H1 (cell line): ENCODE measurements at regions not wholly inside any gene's neighbourhood (a gene's known extent, or its start where the extent isn't known, plus 50 kb on each side); places are given as distances from the start of the nearest gene placed in this dataset.

Source experiments
- CTCF ChIA-PET: fragments of 300-600 bp; sonication (Branson Sonifier 250); formaldehyde crosslinking; loops from one replicate; lab custom pipeline; 2021; ENCODE audit not compliant: partially characterized antibody; lab: Charles Lee
- POLR2A ChIA-PET: fragments of 300-600 bp; sonication (Branson Sonifier 250); formaldehyde crosslinking; loops from one replicate; lab custom pipeline; 2021; ENCODE audit warnings: inconsistent platforms; ENCODE audit not compliant: partially characterized antibody; lab: Charles Lee
- DNase-seq, 2 experiments: peaks; one replicate each; pipeline versions ENCODE4 v3.0.0 to v3.0.0-alpha.2; 2010 to 2022; ENCODE audit warnings: low spot score in 2 of 2, low read depth in 1 of 2, mixed read lengths in 1 of 2
- FAIRE-seq: peaks from 2 replicates; lab custom pipeline; 2011; peaks lifted over from hg19 to GRCh38; lab: Jason Lieb, UNC
- H2AFZ ChIP-seq: 2 replicates; pipeline ENCODE4 v1.8.1; 2012; ENCODE audit warnings: low read length, inconsistent platforms
- H2AK5ac ChIP-seq: 2 replicates; pipeline ENCODE4 v1.6.1; 2013; ENCODE audit warnings: low read depth, low read length
- H2BK120ac ChIP-seq: replicated peaks from 2 replicates; pipeline ENCODE3; 2013; ENCODE audit warnings: low read depth, low read length, inconsistent platforms
- H2BK12ac ChIP-seq: 2 replicates; pipeline ENCODE4 v1.6.1; 2013; ENCODE audit warnings: low read depth, low read length
- H2BK15ac ChIP-seq: 2 replicates; pipeline ENCODE4 v1.6.1; 2013; ENCODE audit warnings: low read length
- H2BK20ac ChIP-seq: 2 replicates; pipeline ENCODE4 v1.6.1; 2013; ENCODE audit warnings: low read length
- H2BK5ac ChIP-seq: 2 replicates; pipeline ENCODE4 v1.6.1; 2013; ENCODE audit warnings: low read depth, low read length
- H3K14ac ChIP-seq: 2 replicates; pipeline ENCODE4 v1.6.1; 2013; ENCODE audit warnings: inconsistent platforms; ENCODE audit not compliant: insufficient read length
- H3K18ac ChIP-seq: 2 replicates; pipeline ENCODE4 v1.6.1; 2013; ENCODE audit warnings: low read length; ENCODE audit errors: extremely low read depth
- H3K23ac ChIP-seq: 2 replicates; pipeline ENCODE4 v1.6.1; 2013; ENCODE audit warnings: inconsistent platforms; ENCODE audit not compliant: insufficient read length
- H3K23me2 ChIP-seq: 2 replicates; pipeline ENCODE4 v1.6.1; 2013; ENCODE audit warnings: low read depth, low read length
- H3K27ac ChIP-seq: 2 replicates; pipeline ENCODE4 v1.6.1; 2011; ENCODE audit warnings: low read depth, low read length, inconsistent platforms
- H3K27me3 ChIP-seq, 4 experiments: replicated peaks in 1 of 4; 1 replicate in 1 of 4; 2 replicates in 3 of 4; pipeline versions ENCODE4 v1.6.1 to v1.8.1; 2011 to 2013; ENCODE audit warnings: low read length in 3 of 4, mild to moderate bottlenecking in 3 of 4, inconsistent platforms in 2 of 4, mixed read lengths in 2 of 4, moderate library complexity in 1 of 4; ENCODE audit not compliant: control insufficient read depth in 3 of 4, insufficient read depth in 3 of 4; ENCODE audit errors: extremely low read depth in 1 of 4
- H3K36me3 ChIP-seq, 4 experiments: 2 replicates each; pipeline versions ENCODE4 v1.6.1 to v1.8.1; 2011 to 2013; ENCODE audit warnings: mild to moderate bottlenecking in 4 of 4, low read length in 3 of 4, moderate library complexity in 2 of 4, control low read depth in 1 of 4, inconsistent platforms in 1 of 4; ENCODE audit not compliant: insufficient read depth in 4 of 4, control insufficient read depth in 2 of 4
- H3K4ac ChIP-seq: replicated peaks from 2 replicates; pipeline ENCODE3; 2013; ENCODE audit warnings: low read length, low read depth, mixed read lengths, inconsistent platforms; ENCODE audit not compliant: insufficient read length
- H3K4me1 ChIP-seq, 4 experiments: replicated peaks in 1 of 4; 1 replicate in 1 of 4; 2 replicates in 3 of 4; pipeline versions ENCODE4 v1.6.1 to v1.8.1; 2011 to 2013; ENCODE audit warnings: low read length in 3 of 4, inconsistent platforms in 2 of 4, mixed read lengths in 1 of 4; ENCODE audit not compliant: insufficient read depth in 4 of 4, control insufficient read depth in 3 of 4
- H3K4me2 ChIP-seq, 2 experiments: 2 replicates each; pipeline versions ENCODE4 v1.6.1 to v1.8.1; 2011 to 2013; ENCODE audit warnings: low read depth in 2 of 2, low read length in 2 of 2, control low read depth in 1 of 2, inconsistent platforms in 1 of 2, mild to moderate bottlenecking in 1 of 2; ENCODE audit not compliant: insufficient read depth in 1 of 2
- H3K4me3 ChIP-seq, 4 experiments: fragments of 200-600, 300-600 bp in 1 of 4; sonication (generic), shearing (Covaris generic), sonication (Bioruptor Twin) in 1 of 4; 2 replicates each; pipeline versions ENCODE4 v1.5.1 to v1.8.1; 2011 to 2016; ENCODE audit warnings: low read length in 4 of 4, low read depth in 3 of 4, control low read depth in 2 of 4, inconsistent platforms in 2 of 4, mild to moderate bottlenecking in 2 of 4, mixed read lengths in 1 of 4, moderate library complexity in 1 of 4; ENCODE audit not compliant: insufficient read depth in 2 of 4; ENCODE audit errors: extremely low read depth in 1 of 4
- H3K56ac ChIP-seq: replicated peaks from 2 replicates; pipeline ENCODE3; 2013; ENCODE audit warnings: low read depth, mild to moderate bottlenecking, mixed read lengths, low read length, inconsistent platforms; ENCODE audit not compliant: insufficient read length
- H3K79me1 ChIP-seq: 2 replicates; pipeline ENCODE4 v1.6.1; 2013; ENCODE audit warnings: low read depth, low read length, control low read depth
- H3K79me2 ChIP-seq, 2 experiments: 2 replicates each; pipeline versions ENCODE4 v1.6.1 to v1.8.1; 2012 to 2013; ENCODE audit warnings: low read length in 2 of 2, mild to moderate bottlenecking in 2 of 2, inconsistent platforms in 1 of 2; ENCODE audit not compliant: insufficient read depth in 2 of 2, control insufficient read depth in 1 of 2
- H3K9ac ChIP-seq, 4 experiments: replicated peaks in 1 of 4; 1 replicate in 1 of 4; 2 replicates in 3 of 4; pipeline versions ENCODE4 v1.6.1 to v1.8.1; 2011 to 2013; ENCODE audit warnings: low read depth in 3 of 4, low read length in 3 of 4, control low read depth in 2 of 4, mild to moderate bottlenecking in 2 of 4, moderate library complexity in 2 of 4, inconsistent platforms in 1 of 4; ENCODE audit errors: extremely low read depth in 1 of 4
- H3K9me3 ChIP-seq, 2 experiments: 2 replicates each; pipeline versions ENCODE4 v1.6.1 to v1.8.1; 2012 to 2013; ENCODE audit warnings: mild to moderate bottlenecking in 2 of 2, moderate library complexity in 2 of 2, control low read depth in 1 of 2, inconsistent platforms in 1 of 2, low read depth in 1 of 2, low read length in 1 of 2, mixed read lengths in 1 of 2; ENCODE audit not compliant: insufficient read depth in 2 of 2
- H4K20me1 ChIP-seq, 2 experiments: replicated peaks in 1 of 2; 2 replicates each; pipeline versions ENCODE3 to v1.8.1; 2011 to 2013; ENCODE audit warnings: inconsistent platforms in 2 of 2, low read length in 2 of 2, mild to moderate bottlenecking in 1 of 2; ENCODE audit not compliant: insufficient read depth in 2 of 2, control insufficient read depth in 1 of 2
- H4K5ac ChIP-seq: 2 replicates; pipeline ENCODE4 v1.6.1; 2013; ENCODE audit warnings: low read length, low read depth, mixed read lengths, inconsistent platforms; ENCODE audit not compliant: insufficient read length
- H4K8ac ChIP-seq: 2 replicates; pipeline ENCODE4 v1.8.0; 2013; ENCODE audit warnings: mild to moderate bottlenecking, moderate library complexity, low read length, inconsistent platforms; ENCODE audit not compliant: insufficient read depth; ENCODE audit errors: extremely low read depth
- H4K91ac ChIP-seq: replicated peaks from 2 replicates; pipeline ENCODE3; 2013; ENCODE audit warnings: low read length, mixed read lengths, inconsistent platforms; ENCODE audit not compliant: insufficient read length
- FOSL1 ChIP-seq: IDR thresholded peaks from 2 replicates; pipeline ENCODE4 v1.6.1; 2011; ENCODE audit warnings: mild to moderate bottlenecking, low read depth, low read length, moderate library complexity; ENCODE audit not compliant: insufficient read depth
- MAX ChIP-seq: IDR thresholded peaks from 2 replicates; pipeline ENCODE4 v1.6.1; 2012; ENCODE audit warnings: inconsistent platforms
- NRF1 ChIP-seq: IDR thresholded peaks from 2 replicates; pipeline ENCODE4 v1.6.1; 2011; ENCODE audit warnings: mild to moderate bottlenecking, low read depth, low read length, improper control_type of control experiment
- RNF2 ChIP-seq: fragments of 200-900, 300-1000 bp; sonication (generic); IDR thresholded peaks from 2 replicates; pipeline ENCODE4 v1.7.1; 2016; ENCODE audit warnings: borderline replicate concordance, low read depth, mild to moderate bottlenecking, antibody characterized with exemption, low read length; ENCODE audit not compliant: poor library complexity, severe bottlenecking; ENCODE audit errors: missing control alignments
- RXRA ChIP-seq: IDR thresholded peaks from 2 replicates; pipeline ENCODE4 v1.6.1; 2011; ENCODE audit warnings: low read depth, mild to moderate bottlenecking, low read length, moderate library complexity; ENCODE audit not compliant: insufficient read depth
- SP1 ChIP-seq: IDR thresholded peaks from 2 replicates; pipeline ENCODE4 v1.6.1; 2011; ENCODE audit warnings: low read depth, low read length
- ZNF274 ChIP-seq: IDR thresholded peaks from 2 replicates; pipeline ENCODE4 v1.7.0; 2012; ENCODE audit warnings: low read length, borderline replicate concordance; ENCODE audit errors: extremely low read depth
- WGBS, 2 experiments: shearing (Covaris generic) in 1 of 2; methylation state at CpG; one replicate each; pipeline versions ENCODE4 v1.1.6 to v1.1.7; 2013 to 2015; ENCODE audit warnings: low lambda C conversion rate in 2 of 2, mixed read lengths in 2 of 2, inconsistent platforms in 1 of 2, low coverage in 1 of 2, missing lambda C conversion rate in 1 of 2; ENCODE audit not compliant: insufficient replicate concordance in 2 of 2, insufficient coverage in 1 of 2, insufficient read length in 1 of 2; ENCODE audit errors: extremely low coverage in 1 of 2, missing lambda C conversion rate in 1 of 2; 5-methylcytosine and 5-hydroxymethylcytosine counted together
- TF ChIP-seq, protein P1 (sequence below): IDR thresholded peaks from 2 replicates; pipeline ENCODE4 v1.6.1; 2012; ENCODE audit warnings: inconsistent platforms
- TF ChIP-seq, protein P2 (sequence below): IDR thresholded peaks from 2 replicates; pipeline ENCODE4 v1.6.1; 2011; ENCODE audit warnings: low read depth, mild to moderate bottlenecking, low read length; ENCODE audit not compliant: insufficient read depth

- no peak overlapping the region for H3K4me3 ChIP-seq
- H3K36me3 ChIP-seq = no peaks in the 10 kb centered on the region
- no peak for TF ChIP-seq FOSL1
- no peak for TF ChIP-seq RXRA
- no peak for TF ChIP-seq ZNF274
- no peak for TF ChIP-seq SP1
- TF ChIP-seq MAX = no peak
- TF ChIP-seq RNF2 = no peak
- TF ChIP-seq, protein P1, sequence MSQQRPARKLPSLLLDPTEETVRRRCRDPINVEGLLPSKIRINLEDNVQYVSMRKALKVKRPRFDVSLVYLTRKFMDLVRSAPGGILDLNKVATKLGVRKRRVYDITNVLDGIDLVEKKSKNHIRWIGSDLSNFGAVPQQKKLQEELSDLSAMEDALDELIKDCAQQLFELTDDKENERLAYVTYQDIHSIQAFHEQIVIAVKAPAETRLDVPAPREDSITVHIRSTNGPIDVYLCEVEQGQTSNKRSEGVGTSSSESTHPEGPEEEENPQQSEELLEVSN = no peak
- TF ChIP-seq, protein P2, sequence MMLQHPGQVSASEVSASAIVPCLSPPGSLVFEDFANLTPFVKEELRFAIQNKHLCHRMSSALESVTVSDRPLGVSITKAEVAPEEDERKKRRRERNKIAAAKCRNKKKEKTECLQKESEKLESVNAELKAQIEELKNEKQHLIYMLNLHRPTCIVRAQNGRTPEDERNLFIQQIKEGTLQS = no peak
- no peak for TF ChIP-seq NRF1
- no peak overlapping the region for H2BK12ac ChIP-seq
- H3K23me2 ChIP-seq = no peaks in the 10 kb centered on the region
- no peak overlapping the region for H2BK120ac ChIP-seq
- no peak overlapping the region for H4K8ac ChIP-seq
- H4K20me1 ChIP-seq = no peaks in the 10 kb centered on the region
- no peak overlapping the region for H4K5ac ChIP-seq
- H3K27ac ChIP-seq = no peak overlapping the region
- H3K56ac ChIP-seq = no peak overlapping the region
- H3K9me3 ChIP-seq = no peaks in the 10 kb centered on the region
- ChIA-PET CTCF (interaction anchor here (0.6 to 6.6 kb wide), 14 partner anchors 9 to 195 kb away, joined by 3 to 49 read pairs (median 4); no protein-coding TSS in a partner anchor), POLR2A (interaction anchor here (0.6 kb wide), 1 partner anchor 423 kb away, joined by 3 read pairs; no protein-coding TSS in a partner anchor)
- H3K9ac ChIP-seq = no peak overlapping the region
- H3K4me2 ChIP-seq = no peak overlapping the region
- no peaks in the 10 kb centered on the region for H3K4me1 ChIP-seq
- FAIRE-seq = no peak
- no peak overlapping the region for H2BK20ac ChIP-seq
- H4K91ac ChIP-seq = no peak overlapping the region
- no peak overlapping the region for H2AFZ ChIP-seq
- peaks cover 0 to 3% (median 2%) of the 10 kb centered on the region in 4 experiments; a peak in 2 of 7 replicates for H3K27me3 ChIP-seq
- no peak overlapping the region for H2BK5ac ChIP-seq
- H3K18ac ChIP-seq = no peak overlapping the region
- 81% methylated on average over 20 of the region's 26 CpGs; no CpG with 5 or more reads in 1 of the 2 experiments for WGBS, 2 experiments
- H3K79me2 ChIP-seq = no peaks in the 10 kb centered on the region
- no peak overlapping the region for H2AK5ac ChIP-seq
- H3K4ac ChIP-seq = no peak overlapping the region
- no peaks in the 10 kb centered on the region for H3K79me1 ChIP-seq
- H3K23ac ChIP-seq = no peak overlapping the region
- no peak for DNase-seq
- no peak overlapping the region for H2BK15ac ChIP-seq
- H3K14ac ChIP-seq = no peak overlapping the region
Observed at GRCh38 chr4:1550122-1551070, 133.7 kb downstream of the FAM53A start.
